ENCODE measurements at regions not wholly inside any gene's neighbourhood (a gene's known extent, or its start where the extent isn't known, plus 50 kb on each side); places are given as distances from the start of the nearest gene placed in this dataset.

GRCh38 chr5:119801570-119801969 lies 172.2 kb downstream of the FAM170A start:
- no peaks in the 10 kb centered on the region for H3K27me3 ChIP-seq
- intact Hi-C loops (cut with DNase I) = no loop called here
- DNase-seq = no peak
- H3K36me3 ChIP-seq = no peaks in the 10 kb centered on the region
- ATAC-seq = no peak
- WGBS (ENCODE audit: insufficient coverage, low coverage, low lambda C conversion rate, missing lambda C conversion rate) = 53% methylated on average over 2 of the region's 2 CpGs
- H3K4me1 ChIP-seq = no peaks in the 10 kb centered on the region
- TF ChIP-seq CTCF (IDR thresholded peaks at IDR 0.05) (no peak), POLR2A (IDR thresholded peaks at IDR 0.05) (no peak)
- H3K9me3 ChIP-seq = no peaks in the 10 kb centered on the region
- H3K4me3 ChIP-seq = no peak overlapping the region
- H3K27ac ChIP-seq = no peak overlapping the region

GRCh38 chr5:119808024-119808423 lies 178.7 kb downstream of the FAM170A start:
- no peak overlapping the region for H3K4me3 ChIP-seq
- no peaks in the 10 kb centered on the region for H3K36me3 ChIP-seq
- 61% methylated on average over 2 of the region's 2 CpGs for WGBS (ENCODE audit: insufficient coverage, low coverage, low lambda C conversion rate, missing lambda C conversion rate)
- peaks cover 0 to 6% (median 0%) of the 10 kb centered on the region in 4 donors for H3K9me3 ChIP-seq
- no peak for ATAC-seq
- H3K27me3 ChIP-seq = no peaks in the 10 kb centered on the region
- H3K4me1 ChIP-seq = no peaks in the 10 kb centered on the region
- TF ChIP-seq POLR2A (IDR thresholded peaks at IDR 0.05) (no peak), CTCF (IDR thresholded peaks at IDR 0.05) (no peak)
- no peak for DNase-seq
- intact Hi-C loops (cut with DNase I) = no loop called here
- no peak overlapping the region for H3K27ac ChIP-seq

- Histone ChIP-seq H3K9me3 (peaks cover 0 to 6% (median 0%) of the 10 kb centered on the region in 4 donors), H3K27ac (no peak overlapping the region), H3K36me3 (no peaks in the 10 kb centered on the region), H3K4me1 (no peaks in the 10 kb centered on the region), H3K4me3 (no peak overlapping the region), H3K27me3 (no peaks in the 10 kb centered on the region)
- 69% methylated on average over 1 of the region's 2 CpGs for WGBS (ENCODE audit: insufficient coverage, low coverage, low lambda C conversion rate, missing lambda C conversion rate)
- TF ChIP-seq POLR2A (IDR thresholded peaks at IDR 0.05) = no peak
- TF ChIP-seq CTCF (IDR thresholded peaks at IDR 0.05) = no peak
- intact Hi-C loops (cut with DNase I) = no loop called here
- DNase-seq (no peak), ATAC-seq (no peak)
Observed at GRCh38 chr5:119808474-119808873, 179.1 kb downstream of the FAM170A start.

- peaks cover 0 to 6% (median 0%) of the 10 kb centered on the region in 4 donors for H3K9me3 ChIP-seq
- no peaks in the 10 kb centered on the region for H3K4me1 ChIP-seq
- ATAC-seq (no peak), DNase-seq (no peak)
- H3K27ac ChIP-seq = no peak overlapping the region
- no peak overlapping the region for H3K4me3 ChIP-seq
- no peaks in the 10 kb centered on the region for H3K36me3 ChIP-seq
- H3K27me3 ChIP-seq = no peaks in the 10 kb centered on the region
- TF ChIP-seq POLR2A (IDR thresholded peaks at IDR 0.05) (no peak), CTCF (IDR thresholded peaks at IDR 0.05) (no peak)
- intact Hi-C loops (cut with DNase I) = no loop called here
Observed at GRCh38 chr5:119810217-119810616, 180.9 kb downstream of the FAM170A start.

- no peaks in the 10 kb centered on the region for H3K36me3 ChIP-seq
- TF ChIP-seq POLR2A (IDR thresholded peaks at IDR 0.05) (no peak), CTCF (IDR thresholded peaks at IDR 0.05) (no peak)
- no peak overlapping the region for H3K27ac ChIP-seq
- H3K4me3 ChIP-seq = no peak overlapping the region
- H3K27me3 ChIP-seq = no peaks in the 10 kb centered on the region
- H3K9me3 ChIP-seq = peaks cover 0 to 6% (median 0%) of the 10 kb centered on the region in 4 donors
- intact Hi-C loops (cut with DNase I) = no loop called here
- ATAC-seq (no peak), DNase-seq (no peak)
- no peaks in the 10 kb centered on the region for H3K4me1 ChIP-seq
- WGBS (ENCODE audit: insufficient coverage, low coverage, low lambda C conversion rate, missing lambda C conversion rate) = 59% methylated on average over 5 of the region's 5 CpGs
Observed at GRCh38 chr5:119811458-119811857, 182.1 kb downstream of the FAM170A start.

Data from right lobe of liver (tissue), 6 donors.